Subcutaneous abdominal adipose tissue (tissue), 5 donors: ENCODE measurements at regions not wholly inside any gene's neighbourhood (a gene's known extent, or its start where the extent isn't known, plus 50 kb on each side); places are given as distances from the start of the nearest gene placed in this dataset.

ENCODE experiments used
- H3K27ac ChIP-seq: one replicate; pipeline ENCODE4 v1.7.0; 2013; ENCODE audit warnings: low read depth, mild to moderate bottlenecking, inconsistent platforms, low read length, moderate library complexity
- H3K27me3 ChIP-seq, 5 donors: one replicate each; pipeline ENCODE4 v1.7.0; 2013; ENCODE audit warnings: low read length in 5 of 5, inconsistent platforms in 1 of 5; ENCODE audit not compliant: control insufficient read depth in 5 of 5, insufficient read depth in 4 of 5
- H3K36me3 ChIP-seq, 5 donors: one replicate each; pipeline ENCODE4 v1.7.0; 2013; ENCODE audit warnings: low read length in 5 of 5; ENCODE audit not compliant: control insufficient read depth in 5 of 5, insufficient read depth in 5 of 5
- H3K4me1 ChIP-seq, 5 donors: one replicate each; pipeline ENCODE4 v1.7.0; 2013; ENCODE audit warnings: low read length in 5 of 5, mild to moderate bottlenecking in 3 of 5, moderate library complexity in 1 of 5; ENCODE audit not compliant: control insufficient read depth in 5 of 5, insufficient read depth in 5 of 5
- H3K4me3 ChIP-seq, 5 donors: one replicate each; pipeline ENCODE4 v1.7.0; 2013; ENCODE audit warnings: low read length in 5 of 5, low read depth in 1 of 5
- H3K9ac ChIP-seq, 5 donors: one replicate each; pipeline ENCODE4 v1.7.0; 2013; ENCODE audit warnings: low read length in 5 of 5, mild to moderate bottlenecking in 4 of 5, moderate library complexity in 3 of 5
- H3K9me3 ChIP-seq, 5 donors: one replicate each; pipeline ENCODE4 v1.7.0; 2013; ENCODE audit warnings: low read length in 5 of 5; ENCODE audit not compliant: control insufficient read depth in 5 of 5
- donor health status: healthy.
- donor health status: healthy.
- donor health status: healthy.
- donor health status: healthy.
- donor health status: healthy.

- H3K27ac ChIP-seq: no peak overlapping the region
- H3K27me3 ChIP-seq: no peaks in the 10 kb centered on the region
- no peak overlapping the region for H3K9ac ChIP-seq
- H3K4me3 ChIP-seq: no peak overlapping the region
- H3K36me3 ChIP-seq: no peaks in the 10 kb centered on the region
- no peaks in the 10 kb centered on the region for H3K4me1 ChIP-seq
- H3K9me3 ChIP-seq: no peaks in the 10 kb centered on the region
These were observed 1069.5 kb downstream of the DIAPH3 start for GRCh38 chr13:59094181-59094580.

- Histone ChIP-seq H3K36me3 (no peaks in the 10 kb centered on the region), H3K27ac (no peak overlapping the region), H3K9ac (no peak overlapping the region)
These were observed 1064.3 kb downstream of the DIAPH3 start for GRCh38 chr13:59099182-59099974.

DNA sequence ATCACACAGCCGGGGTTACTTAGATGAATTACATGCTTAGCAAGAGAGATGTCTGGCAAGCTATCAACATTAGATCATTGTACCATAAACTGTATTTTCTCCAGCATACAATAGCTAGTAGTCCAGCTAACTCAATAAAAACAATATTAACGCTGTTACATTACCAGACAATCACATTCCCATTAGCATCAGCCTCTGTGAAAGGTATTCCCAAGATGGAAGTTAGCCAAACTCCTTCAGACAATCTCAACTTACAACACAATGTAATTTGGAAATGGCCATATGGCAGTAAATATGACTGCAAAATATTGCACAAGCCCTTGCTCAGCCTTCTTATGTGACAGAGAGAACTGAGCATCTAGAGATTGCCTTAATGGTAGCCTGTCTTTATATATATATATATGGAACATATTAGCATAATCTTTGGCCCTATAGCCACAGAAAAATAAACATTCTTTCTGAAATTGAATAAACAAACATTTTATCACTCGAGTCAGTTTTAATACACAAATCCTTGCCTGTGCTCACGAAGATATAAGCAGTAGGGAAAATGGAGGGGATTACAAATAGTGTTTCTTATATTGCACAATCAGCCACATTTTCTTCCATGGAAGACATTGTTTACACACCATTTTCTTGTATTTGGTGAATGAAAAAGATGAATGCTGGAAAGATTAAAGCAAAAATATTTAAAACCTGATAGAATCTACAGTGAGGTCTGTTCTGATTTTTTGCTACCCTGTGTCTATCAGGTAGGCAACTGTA is 1060.5 kb downstream of the DIAPH3 start:
- H3K9me3 ChIP-seq: no peaks in the 10 kb centered on the region
- H3K4me1 ChIP-seq: no peaks in the 10 kb centered on the region
- H3K27me3 ChIP-seq: no peaks in the 10 kb centered on the region
- H3K27ac ChIP-seq: no peak overlapping the region
- no peaks in the 10 kb centered on the region for H3K36me3 ChIP-seq
- no peak overlapping the region for H3K9ac ChIP-seq
- H3K4me3 ChIP-seq: no peak overlapping the region

More at GRCh38 chr13:59099182-59099974, 1064.3 kb downstream of the DIAPH3 start:
- H3K9me3 ChIP-seq: no peaks in the 10 kb centered on the region
- H3K27me3 ChIP-seq: no peaks in the 10 kb centered on the region
- H3K4me1 ChIP-seq: no peaks in the 10 kb centered on the region
- H3K4me3 ChIP-seq: no peak overlapping the region

DNA sequence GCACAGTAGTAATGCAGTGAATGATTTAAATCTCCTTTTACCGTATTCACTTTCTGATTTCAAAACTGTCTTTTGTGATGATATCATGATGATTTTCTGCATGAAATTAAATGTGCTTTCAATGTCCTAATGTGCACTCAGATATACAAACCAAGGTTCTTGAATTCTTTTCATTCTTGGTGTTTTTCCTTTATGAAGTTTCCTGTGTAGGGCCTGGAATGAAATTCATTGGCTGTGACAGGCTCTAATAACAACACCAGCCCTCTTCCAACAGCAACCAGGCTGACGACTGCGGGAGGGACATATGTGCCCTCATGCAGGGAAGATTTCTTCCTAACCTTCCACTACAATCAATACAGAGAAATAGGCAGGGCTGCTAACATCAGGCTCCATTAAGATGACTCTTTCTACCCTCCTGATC is 1052.0 kb downstream of the DIAPH3 start:
- H3K9me3 ChIP-seq: no peaks in the 10 kb centered on the region
- H3K27ac ChIP-seq: no peak overlapping the region
- no peaks in the 10 kb centered on the region for H3K36me3 ChIP-seq
- H3K27me3 ChIP-seq: no peaks in the 10 kb centered on the region
- H3K9ac ChIP-seq: no peak overlapping the region
- H3K4me3 ChIP-seq: no peak overlapping the region
- no peaks in the 10 kb centered on the region for H3K4me1 ChIP-seq

- Histone ChIP-seq H3K4me3 (no peak overlapping the region), H3K9ac (no peak overlapping the region)
These were observed 1051.5 kb downstream of the DIAPH3 start for GRCh38 chr13:59112221-59112718.

DNA sequence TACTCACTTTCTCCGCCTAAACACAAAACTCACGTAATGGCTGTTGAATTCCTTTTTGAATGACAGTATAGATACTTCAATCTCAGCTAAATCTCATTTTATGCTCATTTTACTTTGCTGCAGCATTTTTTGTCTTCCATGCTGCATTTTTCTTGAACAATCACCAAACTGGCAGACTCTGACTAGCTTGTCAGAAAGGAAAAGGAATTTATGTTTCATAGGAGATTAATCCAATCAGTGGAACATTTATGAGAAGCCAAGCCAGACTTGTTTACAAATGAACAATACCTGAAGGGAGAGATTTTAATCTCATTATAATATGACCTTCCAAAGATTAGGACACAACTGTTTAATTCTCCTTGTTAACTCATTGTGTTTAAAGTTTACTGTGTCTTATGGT is 1044.3 kb downstream of the DIAPH3 start:
- Histone ChIP-seq H3K4me3 (no peak overlapping the region), H3K9ac (no peak overlapping the region), H3K27ac (no peak overlapping the region)

More at GRCh38 chr13:59112221-59112718, 1051.5 kb downstream of the DIAPH3 start:
- H3K9me3 ChIP-seq: no peaks in the 10 kb centered on the region
- H3K27ac ChIP-seq: no peak overlapping the region
- no peaks in the 10 kb centered on the region for H3K36me3 ChIP-seq
- H3K27me3 ChIP-seq: no peaks in the 10 kb centered on the region
- no peaks in the 10 kb centered on the region for H3K4me1 ChIP-seq

GRCh38 chr13:59120297-59120843 is 1043.4 kb downstream of the DIAPH3 start:
- no peaks in the 10 kb centered on the region for H3K4me1 ChIP-seq
- H3K4me3 ChIP-seq: no peak overlapping the region
- no peaks in the 10 kb centered on the region for H3K27me3 ChIP-seq
- no peak overlapping the region for H3K27ac ChIP-seq
- H3K9me3 ChIP-seq: no peaks in the 10 kb centered on the region
- H3K36me3 ChIP-seq: no peaks in the 10 kb centered on the region
- H3K9ac ChIP-seq: no peak overlapping the region

More for the DNA sequence above, 1044.3 kb downstream of the DIAPH3 start:
- no peaks in the 10 kb centered on the region for H3K4me1 ChIP-seq
- H3K9me3 ChIP-seq: no peaks in the 10 kb centered on the region
- H3K36me3 ChIP-seq: no peaks in the 10 kb centered on the region
- H3K27me3 ChIP-seq: no peaks in the 10 kb centered on the region

DNA sequence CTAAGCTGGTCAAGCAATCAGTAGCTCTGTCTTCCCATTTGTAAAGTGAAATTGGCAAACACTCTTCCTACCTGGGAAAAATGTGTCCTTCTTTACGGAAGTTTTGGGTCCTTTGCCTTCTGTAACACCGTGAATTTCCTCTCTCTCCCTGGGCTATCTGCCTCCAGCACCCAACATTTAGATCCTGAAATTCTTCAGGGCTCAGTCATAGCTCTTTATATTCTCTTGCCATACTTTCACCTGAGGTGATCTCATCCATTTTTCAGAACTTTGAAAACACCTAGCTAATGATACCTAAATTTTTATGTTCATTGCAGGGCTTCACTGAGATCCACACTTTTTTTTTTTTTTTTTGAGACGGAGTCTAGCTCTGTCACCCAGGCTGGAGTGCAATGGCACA is 1042.2 kb downstream of the DIAPH3 start:
- H3K9ac ChIP-seq: no peak overlapping the region
- no peaks in the 10 kb centered on the region for H3K27me3 ChIP-seq
- no peaks in the 10 kb centered on the region for H3K4me1 ChIP-seq
- no peaks in the 10 kb centered on the region for H3K36me3 ChIP-seq
- H3K27ac ChIP-seq: no peak overlapping the region
- H3K9me3 ChIP-seq: no peaks in the 10 kb centered on the region
- H3K4me3 ChIP-seq: no peak overlapping the region

DNA sequence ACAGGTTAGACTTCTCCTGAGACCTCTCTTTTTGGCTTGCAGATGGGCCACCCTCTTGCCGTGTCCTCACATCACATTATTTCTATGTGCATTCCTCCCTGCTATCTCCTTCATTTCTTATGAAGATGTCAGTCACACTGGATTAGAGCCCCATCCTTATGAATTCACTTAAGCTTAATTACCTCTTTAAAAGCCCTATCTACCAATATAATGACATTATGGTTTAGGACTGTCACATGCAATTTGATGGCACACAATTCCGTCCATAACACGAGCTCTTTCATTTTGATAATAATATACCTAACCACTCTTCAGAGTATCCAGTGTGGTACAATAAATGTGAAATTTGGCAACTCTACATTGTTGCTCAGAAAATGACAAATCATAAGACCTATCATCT is 1037.3 kb downstream of the DIAPH3 start:
- no peak overlapping the region for H3K9ac ChIP-seq
- no peaks in the 10 kb centered on the region for H3K4me1 ChIP-seq
- H3K27me3 ChIP-seq: no peaks in the 10 kb centered on the region
- no peak overlapping the region for H3K4me3 ChIP-seq
- H3K9me3 ChIP-seq: no peaks in the 10 kb centered on the region
- no peaks in the 10 kb centered on the region for H3K36me3 ChIP-seq
- no peak overlapping the region for H3K27ac ChIP-seq

DNA sequence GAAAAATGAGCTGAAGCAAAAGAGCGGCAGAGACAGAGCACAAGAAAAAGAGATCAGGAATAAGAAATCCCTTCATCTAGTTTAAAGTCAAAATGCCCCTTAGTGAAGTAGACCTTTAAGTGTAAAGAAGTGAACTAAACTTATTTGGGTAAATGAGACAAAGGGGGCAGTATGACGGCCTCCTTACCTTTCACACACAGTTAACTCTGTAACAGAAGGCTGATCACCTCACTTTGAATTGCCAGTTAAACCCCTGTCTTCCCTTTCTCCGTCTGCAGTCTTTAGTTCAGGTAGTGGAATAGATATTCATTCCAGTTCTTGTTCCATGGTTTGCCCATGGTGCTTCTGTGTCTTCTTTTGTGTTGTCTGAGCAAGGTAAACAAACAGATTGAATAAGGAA is 1029.8 kb downstream of the DIAPH3 start:
- Histone ChIP-seq H3K36me3 (no peaks in the 10 kb centered on the region), H3K27ac (no peak overlapping the region), H3K9me3 (no peaks in the 10 kb centered on the region), H3K4me3 (no peak overlapping the region), H3K27me3 (no peaks in the 10 kb centered on the region), H3K9ac (no peak overlapping the region), H3K4me1 (no peaks in the 10 kb centered on the region)
